Activated T-cell treated with anti-CD3 and anti-CD28 coated beads, Interleukin-2, amount 50 U/mL, for 72 hours (primary cell): ENCODE measurements at regions not wholly inside any gene's neighbourhood (a gene's known extent, or its start where the extent isn't known, plus 50 kb on each side); places are given as distances from the start of the nearest gene placed in this dataset.

ENCODE experiments used
- ATAC-seq, 2 donors: fragments of 150-1000 bp; cut with Tn5 transposase; replicated peaks in 1 of 2; 2 replicates each; pipeline ENCODE4 v1.10.0; 2021; ENCODE audit warnings: moderate library complexity in 2 of 2, mild to moderate bottlenecking in 1 of 2
- DNase-seq, 2 donors: peaks; one replicate each; pipeline ENCODE4 v3.0.0; 2021 to 2022; ENCODE audit warnings: mixed read lengths in 1 of 2
- H3K27ac Mint-ChIP-seq: one replicate; pipeline ENCODE4 v1.8.0; 2022; ENCODE audit warnings: mild to moderate bottlenecking, moderate library complexity, mixed read lengths
- H3K27me3 Mint-ChIP-seq: one replicate; pipeline ENCODE4 v1.8.0; 2022; ENCODE audit warnings: low read depth, mixed read lengths
- H3K36me3 Mint-ChIP-seq, 2 donors: one replicate each; pipeline ENCODE4 v1.8.0; 2022; ENCODE audit warnings: mixed read lengths in 2 of 2, mild to moderate bottlenecking in 1 of 2; ENCODE audit not compliant: insufficient read depth in 2 of 2
- H3K4me1 Mint-ChIP-seq: one replicate; pipeline ENCODE4 v1.8.0; 2022; ENCODE audit warnings: low read depth, mixed read lengths
- H3K4me3 Mint-ChIP-seq, 2 donors: one replicate each; pipeline ENCODE4 v1.8.0; 2022; ENCODE audit warnings: mild to moderate bottlenecking in 2 of 2, mixed read lengths in 2 of 2, moderate library complexity in 2 of 2
- H3K9me3 Mint-ChIP-seq, 2 donors: one replicate each; pipeline ENCODE4 v1.8.0; 2022; ENCODE audit warnings: mixed read lengths in 2 of 2

DNA sequence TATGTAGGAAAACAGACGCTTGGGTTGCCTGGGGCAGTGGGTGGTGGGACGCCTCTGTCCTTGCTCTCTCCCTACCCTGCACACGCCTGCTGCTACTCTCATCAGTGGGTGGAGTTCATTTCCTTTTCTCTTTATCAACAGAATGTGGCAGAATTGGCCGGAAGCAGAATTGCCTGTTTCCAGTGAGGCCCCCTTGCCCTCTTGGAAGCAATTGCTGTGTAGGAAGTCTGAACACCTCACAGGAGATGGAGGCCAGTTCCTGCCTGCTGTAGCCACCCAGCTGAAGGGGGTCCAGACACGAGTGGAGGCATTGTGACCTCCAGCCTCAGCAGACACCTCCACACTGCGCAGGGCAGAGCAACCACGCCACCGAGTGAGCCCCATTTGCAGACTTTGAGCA lies 331.6 kb upstream of the ZNF32 start:
- H3K27ac Mint-ChIP-seq: no peak overlapping the region
- no peaks in the 10 kb centered on the region for H3K9me3 Mint-ChIP-seq
- no peaks in the 10 kb centered on the region for H3K4me1 Mint-ChIP-seq
- no peaks in the 10 kb centered on the region for H3K36me3 Mint-ChIP-seq
- ATAC-seq: no peak
- no peak overlapping the region for H3K4me3 Mint-ChIP-seq
- no peak for DNase-seq
- H3K27me3 Mint-ChIP-seq: no peaks in the 10 kb centered on the region

DNA sequence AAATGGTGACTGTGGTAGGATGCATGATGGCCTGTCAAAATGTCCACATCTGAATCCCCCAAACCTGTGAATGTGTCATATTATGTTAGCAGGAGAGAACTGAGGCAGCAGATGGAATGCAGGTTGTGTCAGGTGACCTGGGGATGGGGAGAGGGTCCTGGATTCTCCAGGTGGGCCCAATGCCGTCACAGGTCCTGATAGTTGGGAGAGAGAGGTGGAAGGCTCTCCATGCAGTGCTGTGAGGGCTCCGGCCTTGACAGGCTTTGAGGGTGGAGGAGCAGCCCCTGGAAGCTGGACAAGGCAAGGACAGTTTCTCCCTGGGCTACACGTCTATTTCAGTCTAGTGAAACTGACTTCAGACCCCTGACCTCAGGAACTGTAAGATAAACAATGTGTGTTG lies 330.9 kb upstream of the ZNF32 start:
- H3K4me3 Mint-ChIP-seq: no peak overlapping the region
- no peaks in the 10 kb centered on the region for H3K9me3 Mint-ChIP-seq
- H3K27me3 Mint-ChIP-seq: no peaks in the 10 kb centered on the region
- DNase-seq: no peak
- H3K27ac Mint-ChIP-seq: no peak overlapping the region
- ATAC-seq: no peak
- H3K36me3 Mint-ChIP-seq: no peaks in the 10 kb centered on the region
- no peaks in the 10 kb centered on the region for H3K4me1 Mint-ChIP-seq

- no peak for ATAC-seq
- no peaks in the 10 kb centered on the region for H3K36me3 Mint-ChIP-seq
- H3K4me1 Mint-ChIP-seq: no peaks in the 10 kb centered on the region
- no peak for DNase-seq
- no peaks in the 10 kb centered on the region for H3K27me3 Mint-ChIP-seq
- H3K27ac Mint-ChIP-seq: no peak overlapping the region
- H3K4me3 Mint-ChIP-seq: no peak overlapping the region
- no peaks in the 10 kb centered on the region for H3K9me3 Mint-ChIP-seq
These were observed 330.3 kb upstream of the ZNF32 start for GRCh38 chr10:43978936-43979335.

- no peaks in the 10 kb centered on the region for H3K36me3 Mint-ChIP-seq
- no peak overlapping the region for H3K4me3 Mint-ChIP-seq
- no peak overlapping the region for H3K27ac Mint-ChIP-seq
- no peaks in the 10 kb centered on the region for H3K4me1 Mint-ChIP-seq
- H3K27me3 Mint-ChIP-seq: no peaks in the 10 kb centered on the region
- ATAC-seq (no peak), DNase-seq (no peak)
- no peaks in the 10 kb centered on the region for H3K9me3 Mint-ChIP-seq
These were observed 329.4 kb upstream of the ZNF32 start for GRCh38 chr10:43978091-43978490.

DNA sequence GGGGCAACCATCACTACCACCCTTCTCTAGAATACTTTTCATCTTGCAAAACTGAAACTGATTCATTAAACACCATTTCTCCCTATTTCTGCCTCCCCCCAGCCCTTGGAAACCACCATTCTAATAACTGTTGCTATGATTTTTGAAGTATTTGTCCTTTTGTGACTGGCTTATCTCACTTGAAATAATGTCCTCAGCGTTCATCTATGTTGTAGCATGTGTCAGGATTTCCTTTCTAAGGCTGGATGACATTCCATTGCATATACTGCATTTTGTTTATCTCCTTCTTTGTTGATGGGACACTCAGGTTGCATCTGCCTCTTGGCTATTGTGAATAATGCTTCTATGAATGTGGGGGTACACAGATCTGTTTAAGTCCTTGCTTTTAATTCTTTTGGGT lies 327.6 kb upstream of the ZNF32 start:
- H3K27ac Mint-ChIP-seq: no peak overlapping the region
- H3K4me3 Mint-ChIP-seq: no peak overlapping the region
- ATAC-seq: no peak
- no peak for DNase-seq
- no peaks in the 10 kb centered on the region for H3K9me3 Mint-ChIP-seq
- no peaks in the 10 kb centered on the region for H3K4me1 Mint-ChIP-seq
- no peaks in the 10 kb centered on the region for H3K27me3 Mint-ChIP-seq
- H3K36me3 Mint-ChIP-seq: no peaks in the 10 kb centered on the region

- no peak overlapping the region for H3K4me3 Mint-ChIP-seq
- no peak for DNase-seq
- no peaks in the 10 kb centered on the region for H3K36me3 Mint-ChIP-seq
- no peaks in the 10 kb centered on the region for H3K27me3 Mint-ChIP-seq
- H3K27ac Mint-ChIP-seq: no peak overlapping the region
- ATAC-seq: no peak
- H3K4me1 Mint-ChIP-seq: no peaks in the 10 kb centered on the region
- no peaks in the 10 kb centered on the region for H3K9me3 Mint-ChIP-seq
These were observed 325.1 kb upstream of the ZNF32 start for GRCh38 chr10:43973801-43974200.

DNA sequence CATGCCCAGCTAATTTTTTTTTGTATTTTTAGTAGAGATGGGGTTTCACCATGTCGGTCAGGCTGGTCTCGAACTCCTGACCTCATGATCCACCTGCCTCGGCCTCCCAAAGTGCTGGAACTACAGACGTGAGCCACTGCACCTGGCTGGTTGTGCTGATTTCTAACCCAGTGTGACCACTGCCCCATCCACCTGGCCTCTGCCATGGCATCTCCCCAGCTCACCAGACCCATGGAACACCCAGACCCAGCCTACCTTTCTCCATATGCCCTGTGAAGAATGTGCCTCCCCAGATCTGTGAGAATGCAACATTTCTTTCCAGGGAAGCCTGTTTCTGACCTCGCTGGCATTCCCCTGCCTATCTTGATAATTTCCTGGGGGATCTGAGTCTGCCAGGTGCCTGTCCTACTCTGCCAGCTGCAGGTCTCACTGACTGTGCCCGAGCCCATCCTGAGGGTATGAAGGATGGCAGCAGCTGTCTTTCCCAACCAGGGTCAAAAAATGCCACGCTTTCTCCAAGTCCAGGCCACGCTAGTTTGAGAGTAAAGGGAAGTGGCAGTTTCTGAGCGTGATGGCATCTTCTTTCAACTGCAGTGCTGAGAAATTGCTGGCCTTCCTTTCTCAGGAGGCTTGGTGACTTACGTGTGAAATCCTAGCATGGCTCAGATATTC lies 324.4 kb upstream of the ZNF32 start:
- Mint-ChIP-seq H3K9me3 (no peaks in the 10 kb centered on the region), H3K27ac (no peak overlapping the region), H3K27me3 (no peaks in the 10 kb centered on the region), H3K4me3 (no peak overlapping the region), H3K4me1 (no peaks in the 10 kb centered on the region), H3K36me3 (no peaks in the 10 kb centered on the region)
- DNase-seq (no peak), ATAC-seq (no peak)

GRCh38 chr10:43971981-43972380 lies 323.3 kb upstream of the ZNF32 start:
- Mint-ChIP-seq H3K27ac (no peak overlapping the region), H3K4me1 (no peaks in the 10 kb centered on the region), H3K9me3 (no peaks in the 10 kb centered on the region), H3K36me3 (no peaks in the 10 kb centered on the region), H3K4me3 (no peak overlapping the region), H3K27me3 (no peaks in the 10 kb centered on the region)
- no peak for DNase-seq
- ATAC-seq: no peak

- Mint-ChIP-seq H3K27me3 (no peaks in the 10 kb centered on the region), H3K4me3 (no peak overlapping the region), H3K36me3 (no peaks in the 10 kb centered on the region), H3K4me1 (no peaks in the 10 kb centered on the region), H3K27ac (no peak overlapping the region), H3K9me3 (no peaks in the 10 kb centered on the region)
- no peak for ATAC-seq
- no peak for DNase-seq
These were observed 322.6 kb upstream of the ZNF32 start for GRCh38 chr10:43971306-43971705.

- no peaks in the 10 kb centered on the region for H3K4me1 Mint-ChIP-seq
- H3K36me3 Mint-ChIP-seq: no peaks in the 10 kb centered on the region
- no peak overlapping the region for H3K27ac Mint-ChIP-seq
- peaks cover 2% of the 10 kb centered on the region for H3K27me3 Mint-ChIP-seq
- DNase-seq: no peak
- H3K4me3 Mint-ChIP-seq: no peak overlapping the region
- H3K9me3 Mint-ChIP-seq: no peaks in the 10 kb centered on the region
- ATAC-seq: no peak
These were observed 322.0 kb upstream of the ZNF32 start for GRCh38 chr10:43970717-43971116.

DNA sequence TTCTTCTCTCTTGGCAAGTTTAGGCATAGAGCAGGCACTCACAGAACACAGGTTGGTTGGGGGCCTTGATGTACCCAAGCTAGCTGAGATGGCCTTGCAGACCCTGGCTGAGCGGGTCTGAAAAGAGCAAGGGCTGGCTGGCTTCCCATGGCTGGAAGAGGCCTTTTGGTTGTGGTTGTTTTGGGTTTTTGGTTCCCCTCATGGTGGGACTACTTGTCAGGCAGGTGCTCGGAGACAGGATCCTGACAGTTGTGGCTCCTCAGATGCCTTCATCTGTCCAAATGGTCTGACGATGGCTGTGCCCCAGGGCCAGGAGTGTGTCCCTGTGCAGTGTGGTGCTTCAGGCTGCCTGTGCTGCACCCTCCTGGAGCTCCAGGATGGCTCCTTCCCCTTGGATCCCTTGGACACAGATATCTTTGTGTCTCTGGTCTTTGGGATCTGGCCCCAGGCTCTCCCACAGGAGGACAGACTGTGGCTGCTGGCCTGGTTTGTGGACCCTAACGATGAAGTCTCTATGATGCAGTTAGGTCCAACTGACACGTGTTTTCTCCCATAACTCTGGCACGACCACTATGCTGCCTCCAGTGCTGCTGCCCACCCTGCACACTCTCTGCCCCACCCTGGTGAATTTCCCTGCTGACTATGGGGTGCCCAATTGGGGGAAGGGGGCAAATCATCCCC lies 321.5 kb upstream of the ZNF32 start:
- no peak for DNase-seq
- no peak overlapping the region for H3K27ac Mint-ChIP-seq
- H3K4me3 Mint-ChIP-seq: no peak overlapping the region
- no peaks in the 10 kb centered on the region for H3K9me3 Mint-ChIP-seq
- H3K4me1 Mint-ChIP-seq: peaks cover 4% of the 10 kb centered on the region
- H3K36me3 Mint-ChIP-seq: no peaks in the 10 kb centered on the region
- peaks cover 8% of the 10 kb centered on the region for H3K27me3 Mint-ChIP-seq
- ATAC-seq: no peak

- Mint-ChIP-seq H3K4me3 (no peak overlapping the region), H3K27me3 (peaks cover 14% of the 10 kb centered on the region), H3K4me1 (peaks cover 6% of the 10 kb centered on the region), H3K27ac (no peak overlapping the region), H3K36me3 (no peaks in the 10 kb centered on the region), H3K9me3 (no peaks in the 10 kb centered on the region)
- ATAC-seq (no peak), DNase-seq (no peak)
These were observed 320.8 kb upstream of the ZNF32 start for GRCh38 chr10:43969506-43969905.

- no peak for DNase-seq
- H3K36me3 Mint-ChIP-seq: no peaks in the 10 kb centered on the region
- H3K4me1 Mint-ChIP-seq: peaks cover 6% of the 10 kb centered on the region
- ATAC-seq: no peak
- H3K4me3 Mint-ChIP-seq: no peak overlapping the region
- no peaks in the 10 kb centered on the region for H3K9me3 Mint-ChIP-seq
- H3K27me3 Mint-ChIP-seq: peaks cover 20% of the 10 kb centered on the region
- no peak overlapping the region for H3K27ac Mint-ChIP-seq
These were observed 320.3 kb upstream of the ZNF32 start for GRCh38 chr10:43968961-43969360.

GRCh38 chr10:43968076-43968475 lies 319.4 kb upstream of the ZNF32 start:
- DNase-seq (no peak), ATAC-seq (no peak)
- Mint-ChIP-seq H3K36me3 (no peaks in the 10 kb centered on the region), H3K27ac (no peak overlapping the region), H3K27me3 (peaks cover 20% of the 10 kb centered on the region), H3K9me3 (no peaks in the 10 kb centered on the region), H3K4me1 (peaks cover 6% of the 10 kb centered on the region), H3K4me3 (no peak overlapping the region)
